GM23338 (cell line): ENCODE measurements at regions not wholly inside any gene's neighbourhood (a gene's known extent, or its start where the extent isn't known, plus 50 kb on each side); places are given as distances from the start of the nearest gene placed in this dataset.

Experiments used
- ETS1 ChIP-seq: IDR thresholded peaks from 2 replicates; pipeline ENCODE4 v1.6.1; 2016; ENCODE audit warnings: antibody characterized with exemption
- EZH2 ChIP-seq: fragments of 200-600 bp; sonication (generic); IDR thresholded peaks from one replicate; pipeline ENCODE4 v1.8.0; 2017; ENCODE audit warnings: antibody characterized with exemption, mild to moderate bottlenecking, low read depth; ENCODE audit not compliant: unreplicated experiment
- EZH2phosphoT487 ChIP-seq: fragments of 200-600 bp; sonication (generic); IDR thresholded peaks from one replicate; pipeline ENCODE4 v1.8.1; 2018; ENCODE audit warnings: antibody characterized with exemption; ENCODE audit not compliant: unreplicated experiment
- JUNB ChIP-seq: IDR thresholded peaks from one replicate; pipeline ENCODE4 v1.6.1; 2016; ENCODE audit warnings: antibody characterized with exemption; ENCODE audit not compliant: unreplicated experiment
- REST ChIP-seq: IDR thresholded peaks from one replicate; pipeline ENCODE4 v1.6.1; 2018; ENCODE audit warnings: antibody characterized with exemption; ENCODE audit not compliant: unreplicated experiment
- STAT1 ChIP-seq: IDR thresholded peaks from one replicate; pipeline ENCODE4 v1.6.1; 2016; ENCODE audit warnings: antibody characterized with exemption; ENCODE audit not compliant: unreplicated experiment
- ZNF331 ChIP-seq: fragments of 250-450 bp; sonication (Bioruptor Pico); IDR thresholded peaks from 2 replicates; pipeline ENCODE4 v1.5.0; 2020; ENCODE audit warnings: low read depth, mild to moderate bottlenecking, moderate library complexity
- ZNF462 ChIP-seq: fragments of 250-450 bp; sonication (Bioruptor Pico); IDR thresholded peaks from 2 replicates; pipeline ENCODE4 v1.5.0; 2020; ENCODE audit warnings: mild to moderate bottlenecking, moderate library complexity

- TF ChIP-seq ZNF462 (CRISPR knock-in tag) = no peak
- no peak for TF ChIP-seq ZNF331 (CRISPR knock-in tag)
- no peak for TF ChIP-seq EZH2
- TF ChIP-seq ETS1 = no peak
- no peak for TF ChIP-seq EZH2phosphoT487
- TF ChIP-seq REST = no peak
- no peak for TF ChIP-seq JUNB
- no peak for TF ChIP-seq STAT1
These were observed 67.5 kb upstream of the NPY2R start (continued) for GRCh38 chr4:155140889-155141288.
